Astrocyte of the cerebellum (primary cell): ENCODE measurements at regions not wholly inside any gene's neighbourhood (a gene's known extent, or its start where the extent isn't known, plus 50 kb on each side); places are given as distances from the start of the nearest gene placed in this dataset.

Experiments used
- DNase-seq: peaks from one replicate; pipeline ENCODE4 v3.0.0-alpha.2; 2011; ENCODE audit warnings: low read depth
- H3K4me3 ChIP-seq: 2 replicates; pipeline ENCODE4 v1.5.1; 2011; ENCODE audit warnings: mild to moderate bottlenecking, low read depth, low read length, moderate library complexity
- in situ Hi-C: cut with HindIII; loops from 2 replicates; pipeline ENCODE4 v1.10.0; 2017; ENCODE audit warnings: low sequenced_read_pairs
- TF ChIP-seq, protein P1 (sequence below): IDR thresholded peaks from 2 replicates; pipeline ENCODE4 v1.5.1; 2012; ENCODE audit warnings: low read length, low read depth, moderate library complexity, mild to moderate bottlenecking; ENCODE audit errors: missing control alignments

GRCh38 chr15:92772626-92773244 is 117.2 kb upstream of the FAM174B start:
- no peak overlapping the region for H3K4me3 ChIP-seq
- TF ChIP-seq, protein P1, sequence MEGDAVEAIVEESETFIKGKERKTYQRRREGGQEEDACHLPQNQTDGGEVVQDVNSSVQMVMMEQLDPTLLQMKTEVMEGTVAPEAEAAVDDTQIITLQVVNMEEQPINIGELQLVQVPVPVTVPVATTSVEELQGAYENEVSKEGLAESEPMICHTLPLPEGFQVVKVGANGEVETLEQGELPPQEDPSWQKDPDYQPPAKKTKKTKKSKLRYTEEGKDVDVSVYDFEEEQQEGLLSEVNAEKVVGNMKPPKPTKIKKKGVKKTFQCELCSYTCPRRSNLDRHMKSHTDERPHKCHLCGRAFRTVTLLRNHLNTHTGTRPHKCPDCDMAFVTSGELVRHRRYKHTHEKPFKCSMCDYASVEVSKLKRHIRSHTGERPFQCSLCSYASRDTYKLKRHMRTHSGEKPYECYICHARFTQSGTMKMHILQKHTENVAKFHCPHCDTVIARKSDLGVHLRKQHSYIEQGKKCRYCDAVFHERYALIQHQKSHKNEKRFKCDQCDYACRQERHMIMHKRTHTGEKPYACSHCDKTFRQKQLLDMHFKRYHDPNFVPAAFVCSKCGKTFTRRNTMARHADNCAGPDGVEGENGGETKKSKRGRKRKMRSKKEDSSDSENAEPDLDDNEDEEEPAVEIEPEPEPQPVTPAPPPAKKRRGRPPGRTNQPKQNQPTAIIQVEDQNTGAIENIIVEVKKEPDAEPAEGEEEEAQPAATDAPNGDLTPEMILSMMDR = no peak
- in situ Hi-C loops = no loop called here
- no peak for DNase-seq

- in situ Hi-C loops = no loop called here
- no peak overlapping the region for H3K4me3 ChIP-seq
- DNase-seq = no peak
- TF ChIP-seq, protein P1 = no peak
Measured at GRCh38 chr15:92773340-92773739, 117.8 kb upstream of the FAM174B start.

- DNase-seq = no peak
- no peak overlapping the region for H3K4me3 ChIP-seq
- in situ Hi-C loops = no loop called here
- TF ChIP-seq, protein P1 = no peak
Measured at GRCh38 chr15:92779874-92780273, 120.2 kb upstream of the CHD2 start.

- in situ Hi-C loops = no loop called here
- no peak overlapping the region for H3K4me3 ChIP-seq
- TF ChIP-seq, protein P1 = no peak
- no peak for DNase-seq
Measured at GRCh38 chr15:92780843-92781242, 119.3 kb upstream of the CHD2 start.

DNA sequence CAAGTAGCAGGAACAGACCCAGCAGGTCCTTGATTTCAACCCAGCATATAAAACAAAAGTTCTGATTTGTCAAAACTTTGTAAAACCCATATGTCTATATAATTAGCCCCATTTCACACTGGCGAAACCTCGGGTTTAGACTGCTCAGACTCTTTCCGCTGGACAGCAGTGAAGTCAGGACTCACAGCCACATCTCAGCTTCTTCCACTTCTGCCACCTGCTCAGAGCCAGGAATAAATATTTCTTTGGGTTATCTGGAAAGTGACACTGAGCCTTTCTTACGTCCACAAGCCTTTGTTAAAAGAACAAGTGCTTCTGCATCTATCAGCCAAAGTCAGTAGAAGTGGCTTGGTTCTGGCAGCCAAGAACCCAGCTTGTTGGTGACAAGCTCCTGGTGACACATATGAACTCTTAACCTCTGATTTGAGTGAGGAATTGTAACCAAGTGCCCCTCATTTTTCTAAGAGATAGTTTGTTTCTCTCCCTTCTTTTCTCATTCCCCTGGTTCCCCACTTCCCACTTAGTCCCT is 118.1 kb upstream of the CHD2 start:
- TF ChIP-seq, protein P1 = no peak
- in situ Hi-C loops = no loop called here
- no peak overlapping the region for H3K4me3 ChIP-seq
- no peak for DNase-seq

- no peak overlapping the region for H3K4me3 ChIP-seq
- no peak for DNase-seq
- TF ChIP-seq, protein P1 = no peak
- in situ Hi-C loops = no loop called here
Measured at GRCh38 chr15:92787116-92787515, 113.0 kb upstream of the CHD2 start.
